SK-N-SH (cell line): ENCODE measurements at regions not wholly inside any gene's neighbourhood (a gene's known extent, or its start where the extent isn't known, plus 50 kb on each side); places are given as distances from the start of the nearest gene placed in this dataset.

Experiments
- CTCF ChIA-PET: fragments of 300-600, 350-600 bp; formaldehyde crosslinking; extraction: SDS; loops from one replicate; lab custom pipeline; 2021; lab: Yijun Ruan, JAX
- POLR2A ChIA-PET: fragments of 350-600 bp; sonication (Branson Sonifier 250); formaldehyde crosslinking; extraction: SDS; loops from one replicate; lab custom pipeline; 2020; ENCODE audit warnings: antibody characterized with exemption, inconsistent platforms; lab: Yijun Ruan, JAX
- DNase-seq: peaks from one replicate; pipeline ENCODE4 v3.0.0; 2012
- H2AFZ ChIP-seq: fragments of 200-600 bp; sonication (generic); 2 replicates; pipeline ENCODE4 v1.8.1; 2016; ENCODE audit warnings: antibody characterized with exemption, mild to moderate bottlenecking, low read depth
- H3F3A ChIP-seq: fragments of 200-600 bp; sonication (generic); replicated peaks from 2 replicates; pipeline ENCODE3; 2016; ENCODE audit warnings: antibody characterized with exemption, mild to moderate bottlenecking; ENCODE audit not compliant: insufficient read depth
- H3K27ac ChIP-seq, 2 experiments: fragments of 200-500 bp in 1 of 2; fragments of 200-600 bp in 1 of 2; sonication (Bioruptor generic) in 1 of 2; sonication (generic), shearing (Covaris generic) in 1 of 2; 2 replicates each; pipeline versions ENCODE4 v1.5.1 to v1.6.1; 2014 to 2016; ENCODE audit warnings: low read depth in 2 of 2, inconsistent platforms in 1 of 2, low read length in 1 of 2, mild to moderate bottlenecking in 1 of 2, mixed read lengths in 1 of 2
- H3K27me3 ChIP-seq: fragments of 200-600 bp; sonication (generic), shearing (Covaris generic); 2 replicates; pipeline ENCODE4 v1.6.1; 2016; ENCODE audit warnings: mixed run types; ENCODE audit not compliant: insufficient read depth
- H3K36me3 ChIP-seq, 2 experiments: fragments of 200-500 bp in 1 of 2; fragments of 200-600 bp in 1 of 2; sonication (Bioruptor generic) in 1 of 2; sonication (generic) in 1 of 2; replicated peaks in 1 of 2; 2 replicates each; pipeline versions ENCODE3 to v1.5.1; 2014 to 2016; ENCODE audit warnings: low read length in 1 of 2, mild to moderate bottlenecking in 1 of 2; ENCODE audit not compliant: insufficient read depth in 2 of 2, control insufficient read depth in 1 of 2
- H3K4me1 ChIP-seq, 2 experiments: fragments of 200-500 bp in 1 of 2; fragments of 200-600 bp in 1 of 2; sonication (Bioruptor generic) in 1 of 2; sonication (generic), shearing (Covaris generic) in 1 of 2; 2 replicates each; pipeline versions ENCODE4 v1.5.1 to v1.6.1; 2014 to 2016; ENCODE audit warnings: low read depth in 1 of 2, low read length in 1 of 2, mixed run types in 1 of 2; ENCODE audit not compliant: insufficient read depth in 2 of 2, control insufficient read depth in 1 of 2
- H3K4me2 ChIP-seq: fragments of 200-600 bp; sonication (generic), shearing (Covaris generic); 2 replicates; pipeline ENCODE4 v1.6.1; 2017; ENCODE audit warnings: mixed run types
- H3K4me3 ChIP-seq, 2 experiments: fragments of 200-500 bp in 1 of 2; fragments of 200-600 bp in 1 of 2; sonication (Bioruptor generic) in 1 of 2; sonication (generic), shearing (Covaris generic) in 1 of 2; 2 replicates each; pipeline versions ENCODE4 v1.5.1 to v1.8.1; 2014 to 2016; ENCODE audit warnings: low read depth in 2 of 2, inconsistent platforms in 1 of 2, low read length in 1 of 2, mild to moderate bottlenecking in 1 of 2, mixed read lengths in 1 of 2, moderate library complexity in 1 of 2
- H3K79me2 ChIP-seq: fragments of 200-600 bp; sonication (generic); 2 replicates; pipeline ENCODE4 v1.8.1; 2017; ENCODE audit warnings: mild to moderate bottlenecking; ENCODE audit not compliant: insufficient read depth
- H3K9ac ChIP-seq: fragments of 200-600 bp; sonication (generic); 2 replicates; pipeline ENCODE4 v1.6.1; 2017; ENCODE audit warnings: mixed run types
- H3K9me2 ChIP-seq: fragments of 200-600 bp; sonication (generic); 2 replicates; pipeline ENCODE4 v1.6.1; 2017; ENCODE audit warnings: mixed run types
- H3K9me3 ChIP-seq: fragments of 200-600 bp; sonication (generic); 2 replicates; pipeline ENCODE4 v1.6.1; 2017; ENCODE audit warnings: mixed run types, mild to moderate bottlenecking, moderate library complexity
- H4K20me1 ChIP-seq: fragments of 200-600 bp; sonication (generic); 2 replicates; pipeline ENCODE4 v1.6.1; 2017; ENCODE audit warnings: mild to moderate bottlenecking, mixed run types; ENCODE audit not compliant: insufficient read depth
- CHD2 ChIP-seq: fragments of 150-350 bp; IDR thresholded peaks from 2 replicates; pipeline ENCODE4 v1.6.1; 2018; ENCODE audit warnings: low read length; ENCODE audit not compliant: partially characterized antibody
- EP300 ChIP-seq, 2 experiments: IDR thresholded peaks; 2 replicates each; pipeline versions ENCODE4 v1.4.0 to v1.6.1; 2012; ENCODE audit warnings: borderline replicate concordance in 1 of 2, low read depth in 1 of 2, low read length in 1 of 2
- FOSL2 ChIP-seq: IDR thresholded peaks from 2 replicates; pipeline ENCODE4 v1.4.0; 2012; ENCODE audit warnings: low read depth, mild to moderate bottlenecking, moderate library complexity, borderline replicate concordance
- GABPA ChIP-seq: IDR thresholded peaks from 2 replicates; pipeline ENCODE4 v1.4.0; 2012; ENCODE audit warnings: low read depth, mild to moderate bottlenecking
- GATA2 ChIP-seq: sonication (generic); formaldehyde crosslinking; IDR thresholded peaks from 2 replicates; pipeline ENCODE4 v1.5.0; 2020; ENCODE audit warnings: mild to moderate bottlenecking, missing genetic modification reagents
- MAX ChIP-seq: IDR thresholded peaks from 2 replicates; pipeline ENCODE4 v1.4.0; 2012; ENCODE audit warnings: low read depth
- NRF1 ChIP-seq: IDR thresholded peaks from 2 replicates; pipeline ENCODE4 v1.6.1; 2012; ENCODE audit warnings: low read depth, mild to moderate bottlenecking, low read length
- POLR2AphosphoS5 ChIP-seq: IDR thresholded peaks from 2 replicates; pipeline ENCODE4 v1.6.1; 2012; ENCODE audit warnings: low read depth, low read length
- RAD21 ChIP-seq: IDR thresholded peaks from 2 replicates; pipeline ENCODE4 v1.6.1; 2012; ENCODE audit warnings: mild to moderate bottlenecking, low read length
- RXRA ChIP-seq: IDR thresholded peaks from 2 replicates; pipeline ENCODE4 v1.4.0; 2012; ENCODE audit warnings: low read depth, mild to moderate bottlenecking, borderline replicate concordance
- TAF1 ChIP-seq: IDR thresholded peaks from 2 replicates; pipeline ENCODE4 v1.6.1; 2012; ENCODE audit warnings: low read depth, mild to moderate bottlenecking, low read length, moderate library complexity, borderline replicate concordance
- TEAD4 ChIP-seq: IDR thresholded peaks from 2 replicates; pipeline ENCODE4 v1.4.0; 2012; ENCODE audit warnings: mild to moderate bottlenecking, borderline replicate concordance; ENCODE audit not compliant: insufficient read depth
- ZBTB33 ChIP-seq: IDR thresholded peaks from 2 replicates; pipeline ENCODE4 v1.4.0; 2012; ENCODE audit warnings: low read depth, borderline replicate concordance
- WGBS: methylation state at CpG from one replicate; pipeline ENCODE4 v1.1.6; 2017; ENCODE audit warnings: low lambda C conversion rate; 5-methylcytosine and 5-hydroxymethylcytosine counted together

- peaks cover 13% of the 10 kb centered on the region for H3K27me3 ChIP-seq
- DNase-seq: no peak
- CTCF ChIA-PET: no interaction called here
- no peak overlapping the region for H3K9ac ChIP-seq
- POLR2A ChIA-PET: no interaction called here
- H3K4me2 ChIP-seq: no peak overlapping the region
- no peaks in the 10 kb centered on the region for H3K9me3 ChIP-seq
- no peak overlapping the region for H2AFZ ChIP-seq
- H3K4me1 ChIP-seq: no peaks in the 10 kb centered on the region; a peak in 1 of 4 replicates
- no peaks in the 10 kb centered on the region for H3K36me3 ChIP-seq
- H3F3A ChIP-seq: no peaks in the 10 kb centered on the region
- no peaks in the 10 kb centered on the region for H4K20me1 ChIP-seq
- no peak overlapping the region for H3K4me3 ChIP-seq
- H3K79me2 ChIP-seq: no peaks in the 10 kb centered on the region
- no peak overlapping the region for H3K27ac ChIP-seq
- H3K9me2 ChIP-seq: no peaks in the 10 kb centered on the region
- WGBS: 11% methylated on average over 1 of the region's 1 CpG
- TF ChIP-seq RAD21 (no peak), TEAD4 (no peak), NRF1 (no peak), FOSL2 (no peak), POLR2AphosphoS5 (no peak), RXRA (no peak), GABPA (no peak), MAX (no peak), GATA2 (CRISPR knock-in tag) (no peak), ZBTB33 (no peak)
Measured at GRCh38 chr7:12929476-12930140, 242.2 kb downstream of the ARL4A start.

GRCh38 chr7:12930534-12930933 lies 243.1 kb downstream of the ARL4A start:
- Histone ChIP-seq H3K4me3 (no peak overlapping the region), H3K9me3 (no peaks in the 10 kb centered on the region), H2AFZ (no peak overlapping the region), H3K36me3 (no peaks in the 10 kb centered on the region), H3F3A (no peaks in the 10 kb centered on the region), H3K79me2 (no peaks in the 10 kb centered on the region), H3K4me1 (no peaks in the 10 kb centered on the region; a peak in 1 of 4 replicates), H3K9ac (no peak overlapping the region), H3K27ac (no peak overlapping the region), H3K4me2 (no peak overlapping the region), H4K20me1 (no peaks in the 10 kb centered on the region), H3K9me2 (no peaks in the 10 kb centered on the region), H3K27me3 (peaks cover 9% of the 10 kb centered on the region)
- POLR2A ChIA-PET: no interaction called here
- WGBS: 7% methylated on average over 2 of the region's 2 CpGs
- CTCF ChIA-PET: interaction anchor here (1.1 to 1.3 kb wide), 2 partner anchors 244 to 292 kb away, joined by 4 to 5 read pairs; no protein-coding TSS in a partner anchor
- TF ChIP-seq EP300 (IDR thresholded peaks at IDR 0.05; ENCODE audit: borderline replicate concordance in 1 of 2, low read depth in 1 of 2, low read length in 1 of 2) (no peak), NRF1 (no peak), ZBTB33 (no peak), CHD2 (no peak), TAF1 (no peak)
- no peak for DNase-seq
